IMR-90 (cell line): ENCODE measurements at regions not wholly inside any gene's neighbourhood (a gene's known extent, or its start where the extent isn't known, plus 50 kb on each side); places are given as distances from the start of the nearest gene placed in this dataset.

Experiments
- ATAC-seq: fragments of 200-7000 bp; cut with Tn5 transposase; 2 replicates; pipeline ENCODE4 v1.9.1; 2020; ENCODE audit warnings: low read depth, mild to moderate bottlenecking, moderate library complexity
- BruUV-seq: library from RNA; stranded (reverse); fragments of 400-500 nt; replicated peaks from 2 replicates; lab custom pipeline; 2021; lab: Mats Ljungman, UMichigan
- CTCF ChIA-PET: fragments of 300-600 bp; formaldehyde crosslinking; extraction: SDS; loops from one replicate; lab custom pipeline; 2021; ENCODE audit warnings: antibody characterized with exemption; lab: Yijun Ruan, JAX
- POLR2A ChIA-PET: fragments of 300-600 bp; sonication (Branson Sonifier 250); formaldehyde crosslinking; loops from one replicate; lab custom pipeline; 2022; ENCODE audit warnings: antibody characterized with exemption; ENCODE audit not compliant: unreplicated experiment; lab: Charles Lee
- DNase-seq: peaks from one replicate; pipeline ENCODE4 v3.0.0; 2013
- H2AFZ ChIP-seq: replicated peaks from 2 replicates; pipeline ENCODE3; 2013; ENCODE audit warnings: low read length, mild to moderate bottlenecking; ENCODE audit not compliant: poor library complexity
- H2AK5ac ChIP-seq: 2 replicates; pipeline ENCODE4 v1.6.1; 2013; ENCODE audit warnings: low read depth, low read length, inconsistent platforms
- H2AK9ac ChIP-seq: replicated peaks from 2 replicates; pipeline ENCODE3; 2013; ENCODE audit warnings: mild to moderate bottlenecking, low read depth, low read length, moderate library complexity; ENCODE audit not compliant: poor library complexity
- H2BK120ac ChIP-seq: 2 replicates; pipeline ENCODE4 v1.6.1; 2013; ENCODE audit warnings: low read depth, low read length, inconsistent platforms
- H2BK15ac ChIP-seq: 3 replicates; pipeline ENCODE4 v1.6.1; 2013; ENCODE audit warnings: low read depth, low read length, inconsistent platforms
- H2BK20ac ChIP-seq: 2 replicates; pipeline ENCODE4 v1.6.1; 2013; ENCODE audit warnings: low read depth, mild to moderate bottlenecking, inconsistent platforms, low read length, moderate library complexity
- H2BK5ac ChIP-seq: 2 replicates; pipeline ENCODE4 v1.6.1; 2013; ENCODE audit warnings: mild to moderate bottlenecking, low read depth, low read length, inconsistent platforms; ENCODE audit not compliant: poor library complexity, severe bottlenecking
- H3K14ac ChIP-seq: replicated peaks from 2 replicates; pipeline ENCODE4 v1.6.1; 2013; ENCODE audit warnings: low read depth, low read length, inconsistent platforms
- H3K18ac ChIP-seq: 2 replicates; pipeline ENCODE4 v1.6.1; 2013; ENCODE audit warnings: low read depth, low read length, control low read depth
- H3K23ac ChIP-seq: 2 replicates; pipeline ENCODE4 v1.6.1; 2013; ENCODE audit warnings: low read depth, low read length, inconsistent platforms
- H3K27ac ChIP-seq: 2 replicates; pipeline ENCODE4 v1.5.1; 2013; ENCODE audit warnings: mild to moderate bottlenecking, control low read depth, low read length; ENCODE audit not compliant: insufficient read depth
- H3K27me3 ChIP-seq: 2 replicates; pipeline ENCODE4 v1.6.1; 2013; ENCODE audit warnings: low read length; ENCODE audit not compliant: control insufficient read depth, insufficient read depth
- H3K36me3 ChIP-seq: 2 replicates; pipeline ENCODE4 v1.6.1; 2013; ENCODE audit warnings: low read length, mixed read lengths; ENCODE audit not compliant: control insufficient read depth, insufficient read depth
- H3K4ac ChIP-seq: 2 replicates; pipeline ENCODE4 v1.6.1; 2013; ENCODE audit warnings: low read depth, low read length, inconsistent platforms
- H3K4me1 ChIP-seq: 2 replicates; pipeline ENCODE4 v1.6.1; 2013; ENCODE audit warnings: low read length, mixed read lengths; ENCODE audit not compliant: control insufficient read depth, insufficient read depth
- H3K4me2 ChIP-seq: 2 replicates; pipeline ENCODE4 v1.6.1; 2013; ENCODE audit warnings: low read depth, mild to moderate bottlenecking, control low read depth, low read length, moderate library complexity
- H3K4me3 ChIP-seq: 2 replicates; pipeline ENCODE4 v1.5.1; 2013; ENCODE audit warnings: low read depth, mild to moderate bottlenecking, control low read depth, low read length, moderate library complexity; ENCODE audit not compliant: insufficient read depth
- H3K56ac ChIP-seq: 2 replicates; pipeline ENCODE4 v1.6.1; 2013; ENCODE audit warnings: low read length, inconsistent platforms; ENCODE audit not compliant: insufficient read depth; ENCODE audit errors: extremely low read depth
- H3K79me1 ChIP-seq, 2 experiments: 2 replicates each; pipeline ENCODE4 v1.6.1; 2013; ENCODE audit warnings: low read length in 2 of 2, inconsistent platforms in 1 of 2, low read depth in 1 of 2
- H3K9ac ChIP-seq: 2 replicates; pipeline ENCODE4 v1.6.1; 2013; ENCODE audit warnings: low read depth, low read length, control low read depth
- H3K9me1 ChIP-seq: 2 replicates; pipeline ENCODE4 v1.6.1; 2013; ENCODE audit warnings: low read length, inconsistent platforms; ENCODE audit not compliant: insufficient read depth
- H3K9me3 ChIP-seq: 2 replicates; pipeline ENCODE4 v1.6.1; 2013; ENCODE audit warnings: low read length; ENCODE audit not compliant: control insufficient read depth, insufficient read depth
- H4K20me1 ChIP-seq: 2 replicates; pipeline ENCODE4 v1.6.1; 2013; ENCODE audit warnings: low read length, inconsistent platforms; ENCODE audit not compliant: insufficient read depth
- H4K5ac ChIP-seq: 2 replicates; pipeline ENCODE4 v1.6.1; 2013; ENCODE audit warnings: mild to moderate bottlenecking, low read depth, low read length, control low read depth
- H4K8ac ChIP-seq, 2 experiments: 2 replicates each; pipeline ENCODE4 v1.6.1; 2013; ENCODE audit warnings: low read depth in 2 of 2, low read length in 2 of 2, control low read depth in 1 of 2, inconsistent platforms in 1 of 2
- H4K91ac ChIP-seq: 2 replicates; pipeline ENCODE4 v1.6.1; 2013; ENCODE audit warnings: low read depth, low read length, inconsistent platforms; ENCODE audit not compliant: insufficient read depth
- BHLHE40 ChIP-seq: fragments of 150-350 bp; IDR thresholded peaks from 2 replicates; pipeline ENCODE4 v1.6.1; 2016; ENCODE audit warnings: mild to moderate bottlenecking, low read depth, low read length
- CEBPB ChIP-seq: IDR thresholded peaks from 2 replicates; pipeline ENCODE4 v1.6.1; 2012; ENCODE audit warnings: low read depth, low read length, improper control_type of control experiment
- CHD1 ChIP-seq: IDR thresholded peaks from 2 replicates; pipeline ENCODE4 v1.6.1; 2012; ENCODE audit warnings: low read depth, low read length, improper control_type of control experiment
- FOS ChIP-seq: fragments of 150-350 bp; IDR thresholded peaks from 2 replicates; pipeline ENCODE4 v1.6.1; 2016; ENCODE audit warnings: low read depth, low read length
- MAFK ChIP-seq: IDR thresholded peaks from 2 replicates; pipeline ENCODE4 v1.6.1; 2012; ENCODE audit warnings: low read depth, low read length, improper control_type of control experiment
- MAZ ChIP-seq: IDR thresholded peaks from 2 replicates; pipeline ENCODE4 v1.6.1; 2012; ENCODE audit warnings: low read depth, mild to moderate bottlenecking, low read length, improper control_type of control experiment, moderate library complexity, borderline replicate concordance
- MXI1 ChIP-seq: IDR thresholded peaks from 2 replicates; pipeline ENCODE4 v1.6.1; 2012; ENCODE audit warnings: low read depth, mild to moderate bottlenecking, low read length, moderate library complexity, borderline replicate concordance
- NFE2L2 ChIP-seq: fragments of 150-350 bp; IDR thresholded peaks from 2 replicates; pipeline ENCODE4 v1.6.1; 2016; ENCODE audit warnings: low read depth, mild to moderate bottlenecking, low read length
- POLR2A ChIP-seq: IDR thresholded peaks from 2 replicates; pipeline ENCODE4 v1.6.1; 2012; ENCODE audit warnings: mild to moderate bottlenecking, low read depth, low read length
- RAD21 ChIP-seq: IDR thresholded peaks from 2 replicates; pipeline ENCODE4 v1.6.1; 2012; ENCODE audit warnings: low read length, improper control_type of control experiment
- RCOR1 ChIP-seq: IDR thresholded peaks from 2 replicates; pipeline ENCODE4 v1.6.1; 2012; ENCODE audit warnings: mild to moderate bottlenecking, low read length, improper control_type of control experiment; ENCODE audit not compliant: insufficient replicate concordance
- RFX5 ChIP-seq: IDR thresholded peaks from 2 replicates; pipeline ENCODE4 v1.8.0; 2012; ENCODE audit warnings: low read depth, mild to moderate bottlenecking, low read length, moderate library complexity
- SMC3 ChIP-seq: fragments of 150-350 bp; IDR thresholded peaks from 2 replicates; pipeline ENCODE4 v1.6.1; 2016; ENCODE audit warnings: low read depth, mild to moderate bottlenecking, antibody characterized with exemption, low read length, moderate library complexity
- dilution Hi-C: fragments of 300-500 bp; cut with HindIII; formaldehyde crosslinking; loops from one replicate; pipeline ENCODE4 v1.14.3; 2018; ENCODE audit warnings: low sequenced_read_pairs; ENCODE audit not compliant: unreplicated experiment
- in situ Hi-C: fragments of 300-500 bp; cut with MboI; formaldehyde crosslinking; loops from 3 replicates; pipeline ENCODE4 v1.14.3; 2019; ENCODE audit warnings: low sequenced_read_pairs, inconsistent platforms, mixed read lengths
- intact Hi-C: fragments of 100-400 bp; cut with micrococcal nuclease; formaldehyde crosslinking; loops from 2 replicates; pipeline ENCODE4 v1.10.0; 2022
- TF ChIP-seq, protein P1 (sequence below): fragments of 150-350 bp; IDR thresholded peaks from 2 replicates; pipeline ENCODE4 v1.6.1; 2016; ENCODE audit warnings: low read depth, mild to moderate bottlenecking, low read length, moderate library complexity, borderline replicate concordance
- TF ChIP-seq, protein P2 (sequence below): fragments of 150-350 bp; IDR thresholded peaks from 2 replicates; pipeline ENCODE4 v1.6.1; 2017; ENCODE audit warnings: mild to moderate bottlenecking, antibody characterized with exemption, low read length, low read depth
- TF ChIP-seq, protein P3 (sequence below): conservative IDR thresholded peaks from 2 replicates; pipeline ENCODE4 v1.5.1; 2012; ENCODE audit warnings: mild to moderate bottlenecking, low read depth, low read length, improper control_type of control experiment

DNA sequence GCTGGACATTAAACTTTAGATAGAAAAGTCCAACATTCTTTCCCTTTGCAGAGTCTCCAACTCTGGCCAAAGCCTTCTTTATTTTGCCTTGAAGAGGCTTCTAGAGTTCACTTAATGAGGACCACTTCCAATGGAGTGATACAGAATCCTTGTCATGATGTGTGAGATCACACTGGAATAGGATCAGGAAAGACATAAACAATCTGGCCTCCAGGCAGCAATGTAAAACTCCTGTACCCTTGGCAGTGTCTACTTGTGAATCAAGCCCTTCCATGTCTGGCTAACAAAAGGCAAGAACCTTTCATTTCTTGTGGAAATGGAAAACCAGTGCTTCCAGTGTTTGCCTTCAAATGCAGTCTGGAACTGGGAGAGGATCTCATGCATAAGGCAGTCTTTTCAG lies 56.5 kb upstream of the FIBIN start:
- dilution Hi-C loops (no loop called here), intact Hi-C loops (no loop called here), in situ Hi-C loops (no loop called here)
- Histone ChIP-seq H4K5ac (no peak overlapping the region), H2BK15ac (no peak overlapping the region), H2AFZ (no peak overlapping the region), H3K56ac (no peak overlapping the region), H3K27me3 (no peaks in the 10 kb centered on the region), H3K4ac (no peak overlapping the region), H3K9me1 (no peaks in the 10 kb centered on the region), H3K27ac (peak overlapping the region; percentile 28; the same call in 1 of the 2 replicates), H2BK5ac (no peak overlapping the region), H2AK5ac (no peak overlapping the region), H4K20me1 (no peaks in the 10 kb centered on the region), H3K4me1 (peaks cover 2% of the 10 kb centered on the region; the same call in 1 of the 2 replicates), H3K14ac (no peak overlapping the region), H2BK20ac (peak overlapping the region; percentile 4), H3K4me2 (no peak overlapping the region), H2BK120ac (no peak overlapping the region), H3K36me3 (no peaks in the 10 kb centered on the region), H3K79me1 (no peaks in the 10 kb centered on the region), H4K8ac (no peak overlapping the region), H3K9me3 (peaks cover 1% of the 10 kb centered on the region; the same call in 1 of the 2 replicates), H3K4me3 (no peak overlapping the region), H4K91ac (no peak overlapping the region), H3K9ac (no peak overlapping the region), H3K18ac (peak overlapping the region; percentile 41; the same call in 1 of the 2 replicates), H2AK9ac (no peak overlapping the region), H3K23ac (no peak overlapping the region)
- ChIA-PET CTCF (interaction anchor here (0.5 kb wide), 1 partner anchor 177 kb away, joined by 3 read pairs; no protein-coding TSS in a partner anchor), POLR2A (no interaction called here)
- TF ChIP-seq, protein P1, sequence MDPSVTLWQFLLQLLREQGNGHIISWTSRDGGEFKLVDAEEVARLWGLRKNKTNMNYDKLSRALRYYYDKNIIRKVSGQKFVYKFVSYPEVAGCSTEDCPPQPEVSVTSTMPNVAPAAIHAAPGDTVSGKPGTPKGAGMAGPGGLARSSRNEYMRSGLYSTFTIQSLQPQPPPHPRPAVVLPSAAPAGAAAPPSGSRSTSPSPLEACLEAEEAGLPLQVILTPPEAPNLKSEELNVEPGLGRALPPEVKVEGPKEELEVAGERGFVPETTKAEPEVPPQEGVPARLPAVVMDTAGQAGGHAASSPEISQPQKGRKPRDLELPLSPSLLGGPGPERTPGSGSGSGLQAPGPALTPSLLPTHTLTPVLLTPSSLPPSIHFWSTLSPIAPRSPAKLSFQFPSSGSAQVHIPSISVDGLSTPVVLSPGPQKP, result no peak
- TF ChIP-seq, protein P2, sequence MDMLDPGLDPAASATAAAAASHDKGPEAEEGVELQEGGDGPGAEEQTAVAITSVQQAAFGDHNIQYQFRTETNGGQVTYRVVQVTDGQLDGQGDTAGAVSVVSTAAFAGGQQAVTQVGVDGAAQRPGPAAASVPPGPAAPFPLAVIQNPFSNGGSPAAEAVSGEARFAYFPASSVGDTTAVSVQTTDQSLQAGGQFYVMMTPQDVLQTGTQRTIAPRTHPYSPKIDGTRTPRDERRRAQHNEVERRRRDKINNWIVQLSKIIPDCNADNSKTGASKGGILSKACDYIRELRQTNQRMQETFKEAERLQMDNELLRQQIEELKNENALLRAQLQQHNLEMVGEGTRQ, result no peak
- TF ChIP-seq POLR2A, result no peak
- TF ChIP-seq FOS, result no peak
- no peak for TF ChIP-seq SMC3
- TF ChIP-seq NFE2L2, result no peak
- TF ChIP-seq RFX5, result no peak
- TF ChIP-seq MXI1, result no peak
- TF ChIP-seq, protein P3, sequence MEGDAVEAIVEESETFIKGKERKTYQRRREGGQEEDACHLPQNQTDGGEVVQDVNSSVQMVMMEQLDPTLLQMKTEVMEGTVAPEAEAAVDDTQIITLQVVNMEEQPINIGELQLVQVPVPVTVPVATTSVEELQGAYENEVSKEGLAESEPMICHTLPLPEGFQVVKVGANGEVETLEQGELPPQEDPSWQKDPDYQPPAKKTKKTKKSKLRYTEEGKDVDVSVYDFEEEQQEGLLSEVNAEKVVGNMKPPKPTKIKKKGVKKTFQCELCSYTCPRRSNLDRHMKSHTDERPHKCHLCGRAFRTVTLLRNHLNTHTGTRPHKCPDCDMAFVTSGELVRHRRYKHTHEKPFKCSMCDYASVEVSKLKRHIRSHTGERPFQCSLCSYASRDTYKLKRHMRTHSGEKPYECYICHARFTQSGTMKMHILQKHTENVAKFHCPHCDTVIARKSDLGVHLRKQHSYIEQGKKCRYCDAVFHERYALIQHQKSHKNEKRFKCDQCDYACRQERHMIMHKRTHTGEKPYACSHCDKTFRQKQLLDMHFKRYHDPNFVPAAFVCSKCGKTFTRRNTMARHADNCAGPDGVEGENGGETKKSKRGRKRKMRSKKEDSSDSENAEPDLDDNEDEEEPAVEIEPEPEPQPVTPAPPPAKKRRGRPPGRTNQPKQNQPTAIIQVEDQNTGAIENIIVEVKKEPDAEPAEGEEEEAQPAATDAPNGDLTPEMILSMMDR, result no peak
- TF ChIP-seq RAD21, result no peak
- TF ChIP-seq CEBPB, result no peak
- TF ChIP-seq RCOR1, result no peak
- no peak for TF ChIP-seq CHD1
- no peak for TF ChIP-seq BHLHE40
- TF ChIP-seq MAFK, result no peak
- TF ChIP-seq MAZ, result no peak
- ATAC-seq (no peak; the same call in none of the 2 replicates), DNase-seq (peak; percentile 13)
- BruUV-seq, result no TSS peak
